Lower leg skin (tissue), 4 donors: ENCODE measurements at regions not wholly inside any gene's neighbourhood (a gene's known extent, or its start where the extent isn't known, plus 50 kb on each side); places are given as distances from the start of the nearest gene placed in this dataset.

Experiments
- DNase-seq, 2 donors: peaks; one replicate each; pipeline ENCODE4 v3.0.0-alpha.2; 2019; ENCODE audit warnings: low spot score in 2 of 2
- H3K4me3 ChIP-seq: fragments of 200-600 bp; sonication (generic); 2 replicates; pipeline ENCODE4 v1.5.1; 2017; ENCODE audit warnings: mild to moderate bottlenecking, low read depth; ENCODE audit not compliant: poor library complexity, severe bottlenecking
- POLR2A ChIP-seq, 2 donors: fragments of 450-650 bp; IDR thresholded peaks; one replicate each; pipeline ENCODE4 v1.6.1; 2016 to 2017; ENCODE audit warnings: antibody characterized with exemption in 2 of 2, mild to moderate bottlenecking in 1 of 2, moderate library complexity in 1 of 2
- WGBS, 2 donors: methylation state at CpG; one replicate each; pipeline ENCODE4 v1.1.5; 2018; 5-methylcytosine and 5-hydroxymethylcytosine counted together
- intact Hi-C: fragments of 100-400 bp; cut with DNase I; formaldehyde crosslinking; loops from one replicate; pipeline ENCODE4 v1.15.0; 2023; ENCODE audit warnings: low total_unique reads
- TF ChIP-seq, protein P1 (sequence below), 3 donors: fragments of 450-650 bp; IDR thresholded peaks; one replicate each; pipeline ENCODE4 v1.5.1; 2016; ENCODE audit warnings: antibody characterized with exemption in 3 of 3, mild to moderate bottlenecking in 3 of 3, moderate library complexity in 2 of 3

- TF ChIP-seq, protein P1, sequence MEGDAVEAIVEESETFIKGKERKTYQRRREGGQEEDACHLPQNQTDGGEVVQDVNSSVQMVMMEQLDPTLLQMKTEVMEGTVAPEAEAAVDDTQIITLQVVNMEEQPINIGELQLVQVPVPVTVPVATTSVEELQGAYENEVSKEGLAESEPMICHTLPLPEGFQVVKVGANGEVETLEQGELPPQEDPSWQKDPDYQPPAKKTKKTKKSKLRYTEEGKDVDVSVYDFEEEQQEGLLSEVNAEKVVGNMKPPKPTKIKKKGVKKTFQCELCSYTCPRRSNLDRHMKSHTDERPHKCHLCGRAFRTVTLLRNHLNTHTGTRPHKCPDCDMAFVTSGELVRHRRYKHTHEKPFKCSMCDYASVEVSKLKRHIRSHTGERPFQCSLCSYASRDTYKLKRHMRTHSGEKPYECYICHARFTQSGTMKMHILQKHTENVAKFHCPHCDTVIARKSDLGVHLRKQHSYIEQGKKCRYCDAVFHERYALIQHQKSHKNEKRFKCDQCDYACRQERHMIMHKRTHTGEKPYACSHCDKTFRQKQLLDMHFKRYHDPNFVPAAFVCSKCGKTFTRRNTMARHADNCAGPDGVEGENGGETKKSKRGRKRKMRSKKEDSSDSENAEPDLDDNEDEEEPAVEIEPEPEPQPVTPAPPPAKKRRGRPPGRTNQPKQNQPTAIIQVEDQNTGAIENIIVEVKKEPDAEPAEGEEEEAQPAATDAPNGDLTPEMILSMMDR (IDR thresholded peaks at IDR 0.05) = no peak
- intact Hi-C loops = no loop called here
- no peak overlapping the region for H3K4me3 ChIP-seq
- 93 to 97% methylated on average over 6 of the region's 6 CpGs for WGBS, 2 donors
- DNase-seq = no peak
Measured at GRCh38 chr3:164514576-164514975, 563.7 kb downstream of the SI start.

DNA sequence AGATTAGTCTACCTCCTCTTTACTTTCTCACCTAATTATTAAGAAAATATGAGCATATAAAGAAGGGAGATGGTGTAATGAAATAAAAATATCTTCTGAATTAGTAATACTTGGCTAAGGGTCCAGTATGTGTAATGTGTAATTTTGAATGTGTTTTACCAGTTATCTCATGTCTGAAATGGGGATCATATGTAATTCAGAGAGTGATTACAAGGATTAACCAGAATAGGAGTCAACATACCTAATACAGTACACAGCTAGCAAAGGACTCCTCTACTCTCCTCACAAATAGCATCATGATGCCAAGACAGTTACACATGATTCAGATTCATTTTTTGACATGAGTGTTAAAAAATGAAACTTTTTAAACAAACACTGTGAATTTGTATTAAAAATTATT is 570.4 kb downstream of the SI start:
- TF ChIP-seq POLR2A (IDR thresholded peaks at IDR 0.05) = no peak
- TF ChIP-seq, protein P1 (IDR thresholded peaks at IDR 0.05) = no peak
- intact Hi-C loops = no loop called here
- no peak for DNase-seq
- no peak overlapping the region for H3K4me3 ChIP-seq

DNA sequence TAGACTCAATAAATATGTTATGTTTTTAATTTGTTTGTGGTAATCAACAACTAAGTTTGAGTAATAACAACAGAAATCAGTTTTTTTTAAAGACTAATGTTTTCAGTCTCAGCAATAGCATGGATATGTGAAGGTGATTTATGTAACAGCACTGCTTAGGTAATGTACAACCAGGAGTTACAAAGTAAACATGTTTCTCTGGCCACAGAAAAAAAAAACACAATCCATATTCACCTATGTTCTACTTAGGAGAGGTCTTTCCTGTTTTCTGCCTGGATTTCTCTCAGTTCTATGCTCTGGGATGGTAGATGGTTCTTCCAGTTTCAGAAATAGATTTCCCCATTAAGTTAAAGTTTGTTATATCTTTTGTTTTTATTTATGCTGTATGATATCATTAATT is 579.4 kb downstream of the SI start:
- H3K4me3 ChIP-seq = no peak overlapping the region
- intact Hi-C loops = no loop called here
- TF ChIP-seq, protein P1 (IDR thresholded peaks at IDR 0.05) = no peak
- TF ChIP-seq POLR2A (IDR thresholded peaks at IDR 0.05) = no peak
- DNase-seq = no peak

DNA sequence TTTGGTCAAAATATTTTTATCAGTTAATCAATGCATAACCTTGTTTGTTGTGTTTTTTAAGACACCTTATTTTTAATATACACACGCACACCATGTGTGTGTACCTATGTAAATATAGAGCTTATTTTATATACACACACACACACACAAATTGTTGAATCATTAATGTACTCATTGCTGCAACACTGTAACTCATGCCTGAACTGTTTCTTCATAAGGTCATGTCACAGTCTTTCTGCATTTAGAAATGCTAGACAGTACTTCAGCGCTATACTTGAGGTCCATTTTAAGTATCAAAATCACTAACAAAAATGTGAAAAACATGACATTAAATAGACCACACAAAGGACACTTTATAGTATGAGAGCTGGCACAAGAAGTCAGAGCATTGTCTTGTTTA is 589.4 kb downstream of the SI start:
- no peak overlapping the region for H3K4me3 ChIP-seq
- TF ChIP-seq, protein P1 (IDR thresholded peaks at IDR 0.05) = no peak
- TF ChIP-seq POLR2A (IDR thresholded peaks at IDR 0.05) = no peak
- intact Hi-C loops = no loop called here
- no peak for DNase-seq
- WGBS, 2 donors = 63 to 84% methylated on average over 2 of the region's 2 CpGs

DNA sequence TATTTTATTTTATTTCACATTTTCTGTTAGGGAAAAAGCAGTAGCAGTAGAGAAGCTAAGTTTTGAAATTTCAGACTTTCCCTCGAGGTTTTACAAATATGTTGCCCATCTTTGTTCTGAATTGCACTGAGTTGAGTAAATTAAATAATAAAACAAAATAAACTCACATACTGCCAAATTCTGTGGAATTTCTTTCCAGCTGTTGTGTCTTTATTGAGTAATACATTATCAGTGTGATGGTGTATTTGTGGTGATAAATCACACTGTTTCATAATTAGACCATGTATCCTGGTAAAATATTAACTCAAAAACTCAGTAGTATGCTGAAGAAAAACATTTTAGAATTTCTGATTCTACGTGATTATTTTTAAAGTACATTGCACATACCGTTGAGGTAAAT is 592.1 kb downstream of the SI start:
- intact Hi-C loops = no loop called here
- no peak for DNase-seq
- TF ChIP-seq POLR2A (IDR thresholded peaks at IDR 0.05) = no peak
- TF ChIP-seq, protein P1 (IDR thresholded peaks at IDR 0.05) = no peak
- 57 to 64% methylated on average over 3 of the region's 3 CpGs for WGBS, 2 donors
- no peak overlapping the region for H3K4me3 ChIP-seq

- H3K4me3 ChIP-seq = no peak overlapping the region
- no peak for TF ChIP-seq POLR2A (IDR thresholded peaks at IDR 0.05)
- TF ChIP-seq, protein P1 (IDR thresholded peaks at IDR 0.05) = no peak
- intact Hi-C loops = no loop called here
- DNase-seq = no peak
- 54 to 60% methylated on average over 1 of the region's 1 CpG for WGBS, 2 donors
Measured at GRCh38 chr3:164479978-164480377, 598.3 kb downstream of the SI start.
